ENCODE measurements at regions not wholly inside any gene's neighbourhood (a gene's known extent, or its start where the extent isn't known, plus 50 kb on each side); places are given as distances from the start of the nearest gene placed in this dataset.

- H3K4me1 Mint-ChIP-seq = peaks cover 0 to 2% (median 0%) of the 10 kb centered on the region in 4 donors
- no peak overlapping the region for H3K4me3 Mint-ChIP-seq
- peaks cover 3 to 34% (median 22%) of the 10 kb centered on the region in 3 donors for H3K36me3 Mint-ChIP-seq
- DNase-seq (no peak), ATAC-seq (no peak)
- POLR2A ChIA-PET = no interaction called here
- H3K9me3 Mint-ChIP-seq = peaks cover 13 to 38% (median 29%) of the 10 kb centered on the region in 9 donors
- peaks cover 13 to 30% (median 19%) of the 10 kb centered on the region in 5 donors for H3K27me3 Mint-ChIP-seq
- no peak overlapping the region for H3K27ac Mint-ChIP-seq
Observed at GRCh38 chr3:193754719-193755118, 161.7 kb downstream of the OPA1 start.

- Mint-ChIP-seq H3K36me3 (peaks cover 3 to 34% (median 22%) of the 10 kb centered on the region in 3 donors), H3K4me3 (no peak overlapping the region), H3K27ac (no peak overlapping the region), H3K4me1 (peaks cover 0 to 2% (median 0%) of the 10 kb centered on the region in 4 donors), H3K9me3 (peaks cover 13 to 36% (median 29%) of the 10 kb centered on the region in 9 donors), H3K27me3 (peaks cover 13 to 27% (median 19%) of the 10 kb centered on the region in 5 donors)
- POLR2A ChIA-PET = no interaction called here
- no peak for DNase-seq
- ATAC-seq = no peak
Observed at GRCh38 chr3:193756536-193756935, 163.5 kb downstream of the OPA1 start.

- ATAC-seq (no peak), DNase-seq (no peak)
- POLR2A ChIA-PET = no interaction called here
- H3K36me3 Mint-ChIP-seq = peaks cover 3 to 34% (median 22%) of the 10 kb centered on the region in 3 donors
- peaks cover 7 to 25% (median 19%) of the 10 kb centered on the region in 5 donors for H3K27me3 Mint-ChIP-seq
- no peaks in the 10 kb centered on the region for H3K4me1 Mint-ChIP-seq
- peaks cover 13 to 36% (median 29%) of the 10 kb centered on the region in 9 donors for H3K9me3 Mint-ChIP-seq
- H3K27ac Mint-ChIP-seq = no peak overlapping the region
- no peak overlapping the region for H3K4me3 Mint-ChIP-seq
Observed at GRCh38 chr3:193757457-193757856, 164.4 kb downstream of the OPA1 start.

- no peak overlapping the region for H3K27ac Mint-ChIP-seq
- ATAC-seq (no peak), DNase-seq (no peak)
- H3K4me1 Mint-ChIP-seq = no peaks in the 10 kb centered on the region
- POLR2A ChIA-PET = no interaction called here
- H3K27me3 Mint-ChIP-seq = peaks cover 6 to 23% (median 15%) of the 10 kb centered on the region in 5 donors
- H3K9me3 Mint-ChIP-seq = peaks cover 3 to 21% (median 15%) of the 10 kb centered on the region in 9 donors
- H3K4me3 Mint-ChIP-seq = no peak overlapping the region
- peaks cover 3 to 22% (median 9%) of the 10 kb centered on the region in 3 donors for H3K36me3 Mint-ChIP-seq
Observed at GRCh38 chr3:193761969-193762368, 169.0 kb downstream of the OPA1 start.

GRCh38 chr3:193762657-193763056 is 169.6 kb downstream of the OPA1 start:
- POLR2A ChIA-PET = no interaction called here
- Mint-ChIP-seq H3K27me3 (peaks cover 6 to 23% (median 12%) of the 10 kb centered on the region in 5 donors), H3K36me3 (peaks cover 0 to 15% (median 3%) of the 10 kb centered on the region in 3 donors), H3K4me3 (no peak overlapping the region), H3K27ac (no peak overlapping the region), H3K4me1 (no peaks in the 10 kb centered on the region), H3K9me3 (peaks cover 0 to 15% (median 9%) of the 10 kb centered on the region in 9 donors)
- no peak for ATAC-seq
- DNase-seq = no peak

GRCh38 chr3:193764959-193765358 is 172.0 kb downstream of the OPA1 start:
- POLR2A ChIA-PET = no interaction called here
- H3K36me3 Mint-ChIP-seq = no peaks in the 10 kb centered on the region
- no peaks in the 10 kb centered on the region for H3K4me1 Mint-ChIP-seq

GRCh38 chr3:193767353-193768069 is 174.5 kb downstream of the OPA1 start:
- Mint-ChIP-seq H3K27me3 (peaks cover 3 to 21% (median 12%) of the 10 kb centered on the region in 5 donors), H3K9me3 (no peaks in the 10 kb centered on the region), H3K36me3 (no peaks in the 10 kb centered on the region), H3K4me1 (no peaks in the 10 kb centered on the region), H3K27ac (peak overlapping the region in 1 of 10 donors; percentile 71), H3K4me3 (no peak overlapping the region)
- ATAC-seq (no peak), DNase-seq (no peak)
- POLR2A ChIA-PET = interaction anchor here (0.5 kb wide), 1 partner anchor 17 kb away, joined by 4 read pairs; no protein-coding TSS in a partner anchor

More at GRCh38 chr3:193764959-193765358, 172.0 kb downstream of the OPA1 start:
- Mint-ChIP-seq H3K27me3 (peaks cover 4 to 23% (median 12%) of the 10 kb centered on the region in 5 donors), H3K27ac (no peak overlapping the region), H3K4me3 (no peak overlapping the region), H3K9me3 (no peaks in the 10 kb centered on the region)
- ATAC-seq (no peak), DNase-seq (no peak)

- Mint-ChIP-seq H3K4me3 (no peak overlapping the region), H3K9me3 (no peaks in the 10 kb centered on the region), H3K27me3 (peaks cover 4 to 16% (median 11%) of the 10 kb centered on the region in 5 donors), H3K36me3 (no peaks in the 10 kb centered on the region), H3K27ac (no peak overlapping the region), H3K4me1 (no peaks in the 10 kb centered on the region)
- POLR2A ChIA-PET = interaction anchor here (0.5 kb wide), 1 partner anchor 16 kb away, joined by 4 read pairs; no protein-coding TSS in a partner anchor
- ATAC-seq (no peak), DNase-seq (no peak)
Observed at GRCh38 chr3:193768070-193768394, 175.0 kb downstream of the OPA1 start.

GRCh38 chr3:193769437-193769836 is 176.4 kb downstream of the OPA1 start:
- no peaks in the 10 kb centered on the region for H3K9me3 Mint-ChIP-seq
- no peak for DNase-seq

GRCh38 chr3:193771011-193771652 is 178.1 kb downstream of the OPA1 start:
- Mint-ChIP-seq H3K27me3 (peaks cover 0 to 12% (median 4%) of the 10 kb centered on the region in 5 donors), H3K4me3 (no peak overlapping the region), H3K4me1 (no peaks in the 10 kb centered on the region), H3K9me3 (no peaks in the 10 kb centered on the region), H3K36me3 (no peaks in the 10 kb centered on the region), H3K27ac (no peak overlapping the region)
- DNase-seq = no peak
- POLR2A ChIA-PET = no interaction called here
- ATAC-seq = no peak

More at GRCh38 chr3:193769437-193769836, 176.4 kb downstream of the OPA1 start:
- no peaks in the 10 kb centered on the region for H3K4me1 Mint-ChIP-seq
- ATAC-seq = no peak
- H3K27ac Mint-ChIP-seq = no peak overlapping the region
- H3K27me3 Mint-ChIP-seq = peaks cover 0 to 7% (median 2%) of the 10 kb centered on the region in 5 donors
- no peaks in the 10 kb centered on the region for H3K36me3 Mint-ChIP-seq
- H3K4me3 Mint-ChIP-seq = no peak overlapping the region
- POLR2A ChIA-PET = no interaction called here

- Mint-ChIP-seq H3K4me3 (no peak overlapping the region), H3K27ac (no peak overlapping the region), H3K4me1 (peaks cover 0 to 7% (median 3%) of the 10 kb centered on the region in 4 donors), H3K9me3 (no peaks in the 10 kb centered on the region), H3K27me3 (peaks cover 0 to 14% (median 4%) of the 10 kb centered on the region in 5 donors), H3K36me3 (no peaks in the 10 kb centered on the region)
- POLR2A ChIA-PET = no interaction called here
- no peak for ATAC-seq
- no peak for DNase-seq
Observed at GRCh38 chr3:193771653-193772421, 178.8 kb downstream of the OPA1 start.

- Mint-ChIP-seq H3K4me3 (no peak overlapping the region), H3K27ac (no peak overlapping the region), H3K9me3 (no peaks in the 10 kb centered on the region), H3K36me3 (no peaks in the 10 kb centered on the region), H3K4me1 (peaks cover 0 to 7% (median 3%) of the 10 kb centered on the region in 4 donors), H3K27me3 (peaks cover 0 to 14% (median 4%) of the 10 kb centered on the region in 5 donors)
- DNase-seq = no peak
- no peak for ATAC-seq
- POLR2A ChIA-PET = no interaction called here
Observed at GRCh38 chr3:193772422-193772763, 179.4 kb downstream of the OPA1 start.

Data from naive thymus-derived CD8-positive, alpha-beta T cell (primary cell).